Endodermal cell (in vitro differentiated cells): ENCODE measurements at regions not wholly inside any gene's neighbourhood (a gene's known extent, or its start where the extent isn't known, plus 50 kb on each side); places are given as distances from the start of the nearest gene placed in this dataset.

Experiments
- DNase-seq: peaks from one replicate; pipeline ENCODE4 v3.0.0-alpha.2; 2017
- H3K27ac ChIP-seq: 2 replicates; pipeline ENCODE4 v1.5.1; 2013; ENCODE audit warnings: mild to moderate bottlenecking, low read depth, low read length, moderate library complexity
- H3K27me3 ChIP-seq: 2 replicates; pipeline ENCODE4 v1.6.1; 2013; ENCODE audit warnings: mild to moderate bottlenecking, low read length, moderate library complexity; ENCODE audit not compliant: insufficient read depth, control insufficient read depth, poor library complexity, severe bottlenecking
- H3K36me3 ChIP-seq: 2 replicates; pipeline ENCODE4 v1.7.0; 2013; ENCODE audit warnings: mild to moderate bottlenecking, low read length, moderate library complexity; ENCODE audit not compliant: control insufficient read depth, insufficient read depth
- H3K4me1 ChIP-seq: one replicate; pipeline ENCODE4 v1.7.0; 2013; ENCODE audit warnings: low read length; ENCODE audit not compliant: control insufficient read depth, insufficient read depth
- H3K4me3 ChIP-seq: 2 replicates; pipeline ENCODE4 v1.5.1; 2013; ENCODE audit warnings: mild to moderate bottlenecking, low read length, moderate library complexity
- H3K9ac ChIP-seq: 2 replicates; pipeline ENCODE4 v1.6.1; 2013; ENCODE audit warnings: mild to moderate bottlenecking, low read length, moderate library complexity; ENCODE audit not compliant: poor library complexity, severe bottlenecking; ENCODE audit errors: extremely low read depth
- H3K9me3 ChIP-seq: 2 replicates; pipeline ENCODE4 v1.6.1; 2013; ENCODE audit warnings: mild to moderate bottlenecking, low read length, moderate library complexity; ENCODE audit not compliant: control insufficient read depth
- H3K27ac Mint-ChIP-seq: 2 replicates; pipeline ENCODE4 v1.8.0; 2020; ENCODE audit warnings: mixed read lengths
- H3K27me3 Mint-ChIP-seq: 2 replicates; pipeline ENCODE4 v1.8.0; 2021; ENCODE audit warnings: mild to moderate bottlenecking, mixed read lengths; ENCODE audit not compliant: insufficient read depth
- H3K36me3 Mint-ChIP-seq: 2 replicates; pipeline ENCODE4 v1.8.0; 2020; ENCODE audit warnings: low read depth, mixed read lengths
- H3K4me1 Mint-ChIP-seq: 2 replicates; pipeline ENCODE4 v1.8.0; 2020; ENCODE audit warnings: mixed read lengths
- H3K4me3 Mint-ChIP-seq: 2 replicates; pipeline ENCODE4 v1.8.0; 2020; ENCODE audit warnings: mild to moderate bottlenecking, moderate library complexity, mixed read lengths
- H3K9me3 Mint-ChIP-seq: 2 replicates; pipeline ENCODE4 v1.8.0; 2020; ENCODE audit warnings: mild to moderate bottlenecking, mixed read lengths
- CTCF ChIP-seq: fragments of 200-600 bp; sonication (generic); conservative IDR thresholded peaks from 2 replicates; pipeline ENCODE4 v1.5.0; 2021; ENCODE audit warnings: antibody characterized with exemption, mild to moderate bottlenecking
- WGBS, 2 experiments: methylation state at CpG; one replicate each; pipeline versions ENCODE4 v1.1.5 to v1.1.7; 2013; ENCODE audit warnings: missing lambda C conversion rate in 2 of 2, mixed read lengths in 1 of 2; ENCODE audit not compliant: insufficient coverage in 1 of 2, insufficient read length in 1 of 2; 5-methylcytosine and 5-hydroxymethylcytosine counted together

DNA sequence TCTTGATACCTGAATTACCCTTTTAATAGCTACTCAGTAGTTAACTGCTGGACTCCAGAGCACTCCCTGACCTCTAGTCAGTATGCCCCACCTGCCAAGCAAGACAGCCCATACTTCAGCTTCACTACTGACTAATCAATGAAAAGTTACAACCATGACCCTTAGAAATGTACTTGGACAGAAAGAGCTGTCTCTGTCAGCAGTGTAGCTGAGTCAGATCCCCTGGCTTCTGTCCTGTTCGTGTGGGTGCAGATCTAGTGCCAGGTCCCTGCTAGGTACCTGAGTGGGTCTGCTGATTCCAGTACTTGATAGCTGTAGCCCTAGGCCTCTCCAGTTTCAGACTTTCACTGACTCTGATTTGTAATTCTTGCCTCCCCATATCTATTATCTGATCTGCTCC, 265.8 kb upstream of the POU2AF2 start:
- no peak overlapping the region for H3K4me3 ChIP-seq

DNA sequence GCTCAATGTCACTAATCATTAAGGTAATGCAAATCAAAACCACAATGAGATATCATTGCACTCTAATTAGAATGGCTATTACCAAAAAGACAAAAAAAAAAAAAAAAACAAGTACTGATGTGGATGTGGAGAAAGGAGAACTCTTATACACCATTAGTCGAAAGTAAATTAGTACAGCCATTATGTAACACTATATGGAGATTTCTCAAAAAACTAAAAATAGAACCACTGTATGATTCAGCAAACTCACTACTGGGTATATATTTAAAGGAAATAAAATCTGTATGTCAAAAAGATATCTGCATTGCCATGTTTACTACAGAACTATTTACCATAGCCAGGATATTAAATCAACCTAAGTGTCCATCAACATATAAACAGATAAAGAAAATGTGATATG, 265.4 kb upstream of the ARHGAP20 start:
- WGBS, 2 experiments: no CpG with 5 or more reads among the region's 1 CpG
- TF ChIP-seq CTCF: no peak
- no peaks in the 10 kb centered on the region for H3K27me3 Mint-ChIP-seq

More for the DNA sequence above, 265.8 kb upstream of the POU2AF2 start:
- Histone ChIP-seq H3K27me3 (no peaks in the 10 kb centered on the region), H3K4me1 (no peaks in the 10 kb centered on the region), H3K9ac (no peak overlapping the region), H3K36me3 (no peaks in the 10 kb centered on the region), H3K9me3 (no peaks in the 10 kb centered on the region), H3K27ac (no peak overlapping the region)
- H3K4me1 Mint-ChIP-seq: peaks cover 3% of the 10 kb centered on the region
- no peak overlapping the region for H3K27ac Mint-ChIP-seq
- peaks cover 10% of the 10 kb centered on the region for H3K9me3 Mint-ChIP-seq
- 93 to 100% methylated on average over 1 of the region's 1 CpG for WGBS, 2 experiments
- no peak for DNase-seq
- no peak overlapping the region for H3K4me3 Mint-ChIP-seq
- H3K36me3 Mint-ChIP-seq: no peaks in the 10 kb centered on the region
- no peak for TF ChIP-seq CTCF
- H3K27me3 Mint-ChIP-seq: no peaks in the 10 kb centered on the region

GRCh38 chr11:110974731-110975130, 262.5 kb upstream of the ARHGAP20 start:
- no peaks in the 10 kb centered on the region for H3K4me1 ChIP-seq
- no peaks in the 10 kb centered on the region for H3K36me3 ChIP-seq
- Mint-ChIP-seq H3K4me3 (no peak overlapping the region), H3K27me3 (no peaks in the 10 kb centered on the region), H3K27ac (no peak overlapping the region), H3K4me1 (no peaks in the 10 kb centered on the region), H3K9me3 (peaks cover 10% of the 10 kb centered on the region), H3K36me3 (no peaks in the 10 kb centered on the region)
- 80 to 89% methylated on average over 1 to 2 of the region's 2 CpGs for WGBS, 2 experiments
- no peaks in the 10 kb centered on the region for H3K9me3 ChIP-seq
- no peak overlapping the region for H3K9ac ChIP-seq
- TF ChIP-seq CTCF: no peak
- no peak overlapping the region for H3K27ac ChIP-seq
- H3K27me3 ChIP-seq: no peaks in the 10 kb centered on the region
- no peak overlapping the region for H3K4me3 ChIP-seq
- DNase-seq: no peak

More for the DNA sequence above, 265.4 kb upstream of the ARHGAP20 start:
- H3K9ac ChIP-seq: no peak overlapping the region
- no peak overlapping the region for H3K4me3 Mint-ChIP-seq
- H3K36me3 ChIP-seq: no peaks in the 10 kb centered on the region
- no peak overlapping the region for H3K27ac Mint-ChIP-seq
- H3K27ac ChIP-seq: no peak overlapping the region
- no peaks in the 10 kb centered on the region for H3K9me3 ChIP-seq
- no peak for DNase-seq
- H3K4me1 Mint-ChIP-seq: no peaks in the 10 kb centered on the region
- H3K27me3 ChIP-seq: no peaks in the 10 kb centered on the region
- H3K4me3 ChIP-seq: no peak overlapping the region
- peaks cover 10% of the 10 kb centered on the region for H3K9me3 Mint-ChIP-seq
- H3K4me1 ChIP-seq: no peaks in the 10 kb centered on the region
- no peaks in the 10 kb centered on the region for H3K36me3 Mint-ChIP-seq
